GM10266 (cell line): ENCODE measurements at regions not wholly inside any gene's neighbourhood (a gene's known extent, or its start where the extent isn't known, plus 50 kb on each side); places are given as distances from the start of the nearest gene placed in this dataset.

Experiments used
- DNase-seq: peaks from one replicate; pipeline ENCODE4 v3.0.0; 2012; ENCODE audit errors: extremely low spot score
- TF ChIP-seq, protein P1 (sequence below): IDR thresholded peaks from 2 replicates; pipeline ENCODE4 v1.5.1; 2012; ENCODE audit warnings: mild to moderate bottlenecking, low read depth; ENCODE audit not compliant: control insufficient read depth, insufficient read depth; ENCODE audit errors: missing control alignments

DNA sequence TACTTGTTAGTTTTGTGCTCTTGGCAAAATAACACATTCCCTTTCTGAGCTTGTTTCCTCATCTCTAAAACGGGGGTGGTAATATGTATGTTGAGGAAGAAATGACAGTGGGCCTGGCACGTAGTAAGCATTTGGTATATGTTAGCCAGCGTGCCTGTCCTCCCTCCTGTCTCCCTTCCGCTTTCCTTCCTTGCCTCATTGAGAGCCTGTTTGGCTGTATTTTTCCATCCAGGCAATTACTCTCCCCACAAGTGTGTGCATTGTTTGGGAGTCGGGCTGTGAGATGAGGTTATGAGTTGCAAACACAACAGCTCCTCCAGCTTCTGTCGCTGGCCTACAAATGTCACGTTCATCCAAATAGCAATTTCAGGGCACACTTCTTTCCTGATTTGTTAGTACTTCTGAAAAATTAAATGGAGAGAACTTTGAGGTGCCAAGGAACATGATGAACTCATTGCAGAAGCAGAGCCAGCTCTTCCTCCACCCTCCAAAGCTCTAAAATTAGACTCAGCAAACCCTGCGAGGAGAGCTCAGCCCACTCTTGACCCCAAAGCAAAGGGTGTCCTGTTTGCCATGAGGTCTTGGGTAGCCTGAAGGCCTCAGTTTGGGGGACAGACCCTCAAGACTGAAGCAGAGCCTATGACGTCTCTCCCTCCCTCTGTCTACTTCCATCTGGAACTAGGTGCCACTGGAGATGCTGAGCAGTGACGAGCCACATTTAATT lies 50.7 kb upstream of the TOX2 start:
- TF ChIP-seq, protein P1, sequence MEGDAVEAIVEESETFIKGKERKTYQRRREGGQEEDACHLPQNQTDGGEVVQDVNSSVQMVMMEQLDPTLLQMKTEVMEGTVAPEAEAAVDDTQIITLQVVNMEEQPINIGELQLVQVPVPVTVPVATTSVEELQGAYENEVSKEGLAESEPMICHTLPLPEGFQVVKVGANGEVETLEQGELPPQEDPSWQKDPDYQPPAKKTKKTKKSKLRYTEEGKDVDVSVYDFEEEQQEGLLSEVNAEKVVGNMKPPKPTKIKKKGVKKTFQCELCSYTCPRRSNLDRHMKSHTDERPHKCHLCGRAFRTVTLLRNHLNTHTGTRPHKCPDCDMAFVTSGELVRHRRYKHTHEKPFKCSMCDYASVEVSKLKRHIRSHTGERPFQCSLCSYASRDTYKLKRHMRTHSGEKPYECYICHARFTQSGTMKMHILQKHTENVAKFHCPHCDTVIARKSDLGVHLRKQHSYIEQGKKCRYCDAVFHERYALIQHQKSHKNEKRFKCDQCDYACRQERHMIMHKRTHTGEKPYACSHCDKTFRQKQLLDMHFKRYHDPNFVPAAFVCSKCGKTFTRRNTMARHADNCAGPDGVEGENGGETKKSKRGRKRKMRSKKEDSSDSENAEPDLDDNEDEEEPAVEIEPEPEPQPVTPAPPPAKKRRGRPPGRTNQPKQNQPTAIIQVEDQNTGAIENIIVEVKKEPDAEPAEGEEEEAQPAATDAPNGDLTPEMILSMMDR: no peak
- DNase-seq: no peak

DNA sequence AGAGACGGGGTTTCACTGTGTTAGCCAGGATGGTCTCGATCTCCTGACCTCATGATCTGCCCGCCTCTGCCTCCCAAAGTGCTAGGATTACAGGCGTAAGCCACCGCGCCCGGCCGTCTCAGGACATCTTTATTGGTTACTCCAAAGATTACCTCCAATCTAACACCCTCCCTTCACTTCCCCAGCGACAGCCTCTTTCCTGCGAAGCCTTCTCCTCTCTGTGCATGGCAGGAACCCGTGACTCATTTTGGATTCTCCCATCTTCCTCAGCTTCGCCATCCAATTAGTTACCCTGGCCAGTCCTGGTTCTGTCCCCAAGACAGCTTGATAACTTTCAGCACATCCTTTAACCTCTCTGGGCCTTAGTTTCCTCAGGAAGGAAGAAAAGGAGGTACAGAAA lies 51.3 kb upstream of the TOX2 start:
- DNase-seq: no peak
- TF ChIP-seq, protein P1: no peak

DNA sequence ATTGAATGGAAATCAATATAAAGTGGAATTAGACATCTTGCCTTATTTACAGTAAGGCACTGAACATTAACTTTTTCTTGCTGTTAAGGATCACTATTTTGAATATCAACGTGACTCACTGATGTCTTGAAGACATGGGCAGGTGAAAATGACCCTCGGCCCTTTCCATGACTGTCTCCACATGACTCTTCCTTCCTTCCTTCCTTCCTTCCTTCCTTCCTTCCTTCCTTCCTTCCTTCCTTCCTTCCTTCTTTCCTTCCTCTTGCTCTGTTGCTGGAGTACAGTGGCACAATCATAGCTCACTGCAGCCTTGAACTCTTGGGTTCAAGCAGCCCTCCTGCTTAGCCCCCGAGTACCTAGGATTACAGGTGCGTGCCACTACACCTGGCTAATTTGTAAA lies 52.2 kb upstream of the TOX2 start:
- DNase-seq: no peak
- TF ChIP-seq, protein P1: no peak

DNA sequence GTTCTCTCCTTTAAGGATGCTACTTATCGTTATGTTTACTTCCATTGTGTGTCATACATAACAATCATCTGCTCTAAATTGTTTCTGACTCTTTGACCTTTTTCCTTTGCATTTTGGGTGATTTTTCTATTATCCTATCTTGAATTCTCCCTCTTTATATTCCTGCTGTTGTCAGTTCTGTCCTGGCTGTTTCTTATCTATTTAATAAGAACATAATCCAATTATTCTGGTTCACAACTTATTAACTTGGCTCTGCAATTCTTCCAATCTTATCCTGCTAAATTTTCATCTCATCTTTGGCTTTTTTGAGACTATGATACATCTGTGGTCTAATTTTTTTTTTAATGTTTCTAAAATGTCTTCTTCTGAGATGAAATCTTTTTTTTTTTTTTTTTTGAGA lies 54.7 kb upstream of the TOX2 start:
- no peak for DNase-seq
- TF ChIP-seq, protein P1: no peak

DNA sequence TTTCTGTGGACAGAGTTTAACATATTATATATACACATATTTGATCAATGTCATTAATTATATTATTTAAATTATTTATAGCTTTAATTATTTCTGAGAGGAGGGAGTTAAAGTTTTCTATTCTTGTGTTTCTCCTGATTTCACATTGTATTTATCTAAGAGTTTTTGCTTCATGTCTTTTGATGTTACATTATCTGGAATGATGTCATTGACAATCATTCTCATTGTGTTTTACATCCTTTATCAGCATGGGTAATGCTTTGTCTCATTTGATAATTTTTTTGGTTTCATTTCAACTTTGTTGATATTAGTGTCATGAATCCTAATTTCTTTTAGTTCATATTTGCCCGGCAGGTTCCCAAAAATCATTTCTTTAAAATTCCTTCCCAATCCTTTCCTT lies 56.7 kb upstream of the TOX2 start:
- TF ChIP-seq, protein P1: no peak
- DNase-seq: no peak

DNA sequence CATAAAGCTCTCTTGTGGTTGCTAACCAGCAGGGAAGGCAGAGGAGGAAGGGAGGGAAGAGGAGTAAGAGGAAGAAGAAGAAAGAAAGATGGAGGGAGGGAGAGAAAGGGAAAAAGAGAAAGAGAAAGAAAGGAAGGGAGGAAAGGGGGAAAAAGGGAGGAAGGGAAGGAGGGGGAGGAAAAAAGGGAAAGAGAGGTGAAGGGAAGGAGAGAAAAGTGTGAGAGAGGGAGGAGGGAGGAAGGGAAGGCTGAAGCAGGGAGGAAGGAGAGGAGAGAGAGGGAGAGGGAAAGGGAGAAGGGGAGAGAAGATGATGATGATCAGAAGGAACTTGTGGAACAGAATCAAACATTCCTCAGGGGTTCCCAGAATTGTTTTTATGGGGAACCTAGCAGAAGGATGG lies 57.5 kb upstream of the TOX2 start:
- TF ChIP-seq, protein P1: no peak
- no peak for DNase-seq

DNA sequence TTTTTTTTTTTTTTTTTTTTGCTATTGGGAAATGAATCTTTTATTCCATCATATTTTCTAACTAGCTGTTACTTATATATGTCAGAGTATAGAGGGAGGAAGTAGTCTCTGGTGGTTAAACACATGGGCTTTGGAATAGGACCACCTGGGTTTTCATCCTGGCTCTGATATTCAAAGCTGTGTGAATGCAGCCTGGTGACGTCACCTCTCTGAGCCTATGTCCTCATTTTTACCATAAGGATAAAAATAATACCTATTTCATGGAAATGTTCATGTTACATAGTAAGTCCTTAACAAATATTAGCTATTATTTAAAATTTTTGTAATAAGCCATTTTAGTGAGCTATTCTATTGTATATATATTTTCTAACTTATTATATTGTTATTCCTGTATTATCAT lies 58.8 kb upstream of the TOX2 start:
- TF ChIP-seq, protein P1: no peak

More for the DNA sequence above, 58.8 kb upstream of the TOX2 start:
- no peak for DNase-seq
